PC-3 (cell line): ENCODE measurements at regions not wholly inside any gene's neighbourhood (a gene's known extent, or its start where the extent isn't known, plus 50 kb on each side); places are given as distances from the start of the nearest gene placed in this dataset.

Source experiments
- ATAC-seq: fragments of 200-7000 bp; cut with Tn5 transposase; 2 replicates; pipeline ENCODE4 v1.9.1; 2020; ENCODE audit warnings: mild to moderate bottlenecking, moderate library complexity
- BruUV-seq: library from RNA; stranded (reverse); fragments of 400-500 nt; replicated peaks from 2 replicates; lab custom pipeline; 2021; lab: Mats Ljungman, UMichigan
- CTCF ChIA-PET: fragments of 300-600 bp; sonication (Branson Sonifier 250); formaldehyde crosslinking; loops from one replicate; lab custom pipeline; 2022; ENCODE audit warnings: antibody characterized with exemption; lab: Charles Lee
- POLR2A ChIA-PET: fragments of 300-600 bp; sonication (Branson Sonifier 250); formaldehyde crosslinking; loops from one replicate; lab custom pipeline; 2022; ENCODE audit warnings: antibody characterized with exemption; ENCODE audit not compliant: unreplicated experiment; lab: Charles Lee
- DNase-seq: peaks from one replicate; pipeline ENCODE4 v3.0.0-alpha.2; 2015
- H2AFZ ChIP-seq: fragments of 300-600 bp; sonication (generic); 2 replicates; pipeline ENCODE4 v1.6.0; 2016; ENCODE audit warnings: antibody characterized with exemption, low read length
- H3F3A ChIP-seq: fragments of 300-600 bp; sonication (generic); one replicate; pipeline ENCODE4 v1.6.0; 2017; ENCODE audit warnings: antibody characterized with exemption, low read length, control low read depth, mild to moderate bottlenecking; ENCODE audit not compliant: unreplicated experiment
- H3K27ac ChIP-seq: fragments of 300-600 bp; sonication (generic); 2 replicates; pipeline ENCODE4 v1.5.1; 2016; ENCODE audit warnings: mild to moderate bottlenecking, low read length
- H3K27me3 ChIP-seq: fragments of 300-600 bp; sonication (generic); 2 replicates; pipeline ENCODE4 v1.6.1; 2016; ENCODE audit warnings: low read length, mixed read lengths
- H3K36me3 ChIP-seq: fragments of 300-600 bp; sonication (generic); 2 replicates; pipeline ENCODE4 v1.6.1; 2016; ENCODE audit warnings: low read depth, mixed run types, low read length, mixed read lengths
- H3K4me1 ChIP-seq: fragments of 300-600 bp; sonication (generic); 2 replicates; pipeline ENCODE4 v1.5.1; 2016; ENCODE audit warnings: low read length; ENCODE audit not compliant: insufficient read depth
- H3K4me2 ChIP-seq: fragments of 300-600 bp; sonication (generic); 2 replicates; pipeline ENCODE4 v1.6.0; 2016; ENCODE audit warnings: low read length
- H3K4me3 ChIP-seq: fragments of 300-600 bp; sonication (generic); 2 replicates; pipeline ENCODE4 v1.5.1; 2016; ENCODE audit warnings: mild to moderate bottlenecking, low read length, mixed read lengths
- H3K79me2 ChIP-seq: fragments of 300-600 bp; sonication (generic); 2 replicates; pipeline ENCODE4 v1.6.1; 2017; ENCODE audit warnings: low read length, mixed read lengths
- H3K9ac ChIP-seq: fragments of 300-600 bp; sonication (generic); 2 replicates; pipeline ENCODE4 v1.6.0; 2016; ENCODE audit warnings: mild to moderate bottlenecking, low read length
- H3K9me2 ChIP-seq: fragments of 300-600 bp; sonication (generic); replicated peaks from 2 replicates; pipeline ENCODE4 v1.6.1; 2016; ENCODE audit warnings: mixed run types, low read length, mixed read lengths
- H3K9me3 ChIP-seq: fragments of 300-600 bp; sonication (generic); 2 replicates; pipeline ENCODE4 v1.6.1; 2016; ENCODE audit warnings: low read length, mixed read lengths
- H4K20me1 ChIP-seq: fragments of 300-600 bp; sonication (generic); 2 replicates; pipeline ENCODE4 v1.6.1; 2016; ENCODE audit warnings: low read length, mixed read lengths
- EZH2 ChIP-seq: fragments of 300-600 bp; sonication (generic); IDR thresholded peaks from one replicate; pipeline ENCODE4 v1.6.1; 2017; ENCODE audit warnings: antibody characterized with exemption, mild to moderate bottlenecking, low read length; ENCODE audit not compliant: unreplicated experiment
- EZH2phosphoT487 ChIP-seq: fragments of 300-600 bp; sonication (generic); IDR thresholded peaks from 2 replicates; pipeline ENCODE4 v1.6.1; 2018; ENCODE audit warnings: mild to moderate bottlenecking, antibody characterized with exemption, low read length, borderline replicate concordance
- intact Hi-C: fragments of 100-400 bp; cut with micrococcal nuclease; formaldehyde crosslinking; loops from 2 replicates; pipeline ENCODE4 v1.9.0; 2023
- TF ChIP-seq, protein P1 (sequence below): fragments of 300-600 bp; sonication (generic); conservative IDR thresholded peaks from 2 replicates; pipeline ENCODE4 v1.5.1; 2017; ENCODE audit warnings: antibody characterized with exemption, low read depth, mild to moderate bottlenecking, low read length

- ATAC-seq (no peak), DNase-seq (no peak)
- Histone ChIP-seq H3K9me3 (no peaks in the 10 kb centered on the region), H3K9ac (no peak overlapping the region), H3K4me2 (no peak overlapping the region), H3K27me3 (no peaks in the 10 kb centered on the region), H2AFZ (no peak overlapping the region), H3K4me3 (no peak overlapping the region), H3K9me2 (no peaks in the 10 kb centered on the region), H3K36me3 (no peaks in the 10 kb centered on the region), H3K4me1 (no peaks in the 10 kb centered on the region), H3F3A (no peaks in the 10 kb centered on the region), H4K20me1 (no peaks in the 10 kb centered on the region), H3K79me2 (no peaks in the 10 kb centered on the region), H3K27ac (no peak overlapping the region)
- no TSS peak for BruUV-seq
- ChIA-PET POLR2A (no interaction called here), CTCF (no interaction called here)
- intact Hi-C loops: no loop called here
- TF ChIP-seq, protein P1, sequence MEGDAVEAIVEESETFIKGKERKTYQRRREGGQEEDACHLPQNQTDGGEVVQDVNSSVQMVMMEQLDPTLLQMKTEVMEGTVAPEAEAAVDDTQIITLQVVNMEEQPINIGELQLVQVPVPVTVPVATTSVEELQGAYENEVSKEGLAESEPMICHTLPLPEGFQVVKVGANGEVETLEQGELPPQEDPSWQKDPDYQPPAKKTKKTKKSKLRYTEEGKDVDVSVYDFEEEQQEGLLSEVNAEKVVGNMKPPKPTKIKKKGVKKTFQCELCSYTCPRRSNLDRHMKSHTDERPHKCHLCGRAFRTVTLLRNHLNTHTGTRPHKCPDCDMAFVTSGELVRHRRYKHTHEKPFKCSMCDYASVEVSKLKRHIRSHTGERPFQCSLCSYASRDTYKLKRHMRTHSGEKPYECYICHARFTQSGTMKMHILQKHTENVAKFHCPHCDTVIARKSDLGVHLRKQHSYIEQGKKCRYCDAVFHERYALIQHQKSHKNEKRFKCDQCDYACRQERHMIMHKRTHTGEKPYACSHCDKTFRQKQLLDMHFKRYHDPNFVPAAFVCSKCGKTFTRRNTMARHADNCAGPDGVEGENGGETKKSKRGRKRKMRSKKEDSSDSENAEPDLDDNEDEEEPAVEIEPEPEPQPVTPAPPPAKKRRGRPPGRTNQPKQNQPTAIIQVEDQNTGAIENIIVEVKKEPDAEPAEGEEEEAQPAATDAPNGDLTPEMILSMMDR: no peak
- no peak for TF ChIP-seq EZH2phosphoT487
- no peak for TF ChIP-seq EZH2
These were observed 518.4 kb downstream of the TAF11L14 start for GRCh38 chr5:18152671-18153070.

GRCh38 chr5:18158166-18158565, 523.9 kb downstream of the TAF11L14 start:
- POLR2A ChIA-PET: no interaction called here
- CTCF ChIA-PET: no interaction called here
- ATAC-seq: no peak

GRCh38 chr5:18159331-18159730, 525.1 kb downstream of the TAF11L14 start:
- no peak overlapping the region for H2AFZ ChIP-seq
- H3K4me2 ChIP-seq: no peak overlapping the region
- no peaks in the 10 kb centered on the region for H3K4me1 ChIP-seq
- no peak overlapping the region for H3K9ac ChIP-seq
- POLR2A ChIA-PET: no interaction called here
- no peaks in the 10 kb centered on the region for H3F3A ChIP-seq
- no peaks in the 10 kb centered on the region for H3K27me3 ChIP-seq
- no peaks in the 10 kb centered on the region for H3K9me2 ChIP-seq
- H4K20me1 ChIP-seq: no peaks in the 10 kb centered on the region
- H3K79me2 ChIP-seq: no peaks in the 10 kb centered on the region
- BruUV-seq: no TSS peak
- H3K9me3 ChIP-seq: no peaks in the 10 kb centered on the region
- no peak overlapping the region for H3K27ac ChIP-seq
- H3K4me3 ChIP-seq: no peak overlapping the region
- ATAC-seq (no peak), DNase-seq (no peak)
- intact Hi-C loops: no loop called here
- TF ChIP-seq EZH2 (no peak), EZH2phosphoT487 (no peak)
- TF ChIP-seq, protein P1: no peak
- H3K36me3 ChIP-seq: no peaks in the 10 kb centered on the region
- CTCF ChIA-PET: no interaction called here

More at GRCh38 chr5:18158166-18158565, 523.9 kb downstream of the TAF11L14 start:
- Histone ChIP-seq H3K9me2 (no peaks in the 10 kb centered on the region), H4K20me1 (no peaks in the 10 kb centered on the region), H3K4me2 (no peak overlapping the region), H2AFZ (no peak overlapping the region), H3F3A (no peaks in the 10 kb centered on the region), H3K79me2 (no peaks in the 10 kb centered on the region), H3K36me3 (no peaks in the 10 kb centered on the region), H3K4me1 (no peaks in the 10 kb centered on the region), H3K9me3 (no peaks in the 10 kb centered on the region), H3K9ac (no peak overlapping the region), H3K27me3 (no peaks in the 10 kb centered on the region), H3K27ac (no peak overlapping the region), H3K4me3 (no peak overlapping the region)
- no peak for DNase-seq
- TF ChIP-seq EZH2phosphoT487: no peak
- TF ChIP-seq, protein P1: no peak
- no peak for TF ChIP-seq EZH2
- no TSS peak for BruUV-seq
- intact Hi-C loops: no loop called here
